Activated CD4-positive, alpha-beta T cell treated with anti-CD3 and anti-CD28 coated beads, Interleukin-2, amount 10 ng/mL, durations not matched to agents 24 days and 14 days (primary cell): ENCODE measurements at regions not wholly inside any gene's neighbourhood (a gene's known extent, or its start where the extent isn't known, plus 50 kb on each side); places are given as distances from the start of the nearest gene placed in this dataset.

Experiments
- DNase-seq: peaks from one replicate; pipeline ENCODE4 v3.0.0; 2022
- H3K27ac Mint-ChIP-seq: one replicate; pipeline ENCODE4 v1.8.0; 2022; ENCODE audit warnings: mild to moderate bottlenecking, mixed read lengths
- H3K27me3 Mint-ChIP-seq: one replicate; pipeline ENCODE4 v1.8.0; 2022; ENCODE audit warnings: mixed read lengths
- H3K36me3 Mint-ChIP-seq: one replicate; pipeline ENCODE4 v1.8.0; 2022; ENCODE audit warnings: low read depth, mild to moderate bottlenecking, mixed read lengths
- H3K4me1 Mint-ChIP-seq: one replicate; pipeline ENCODE4 v1.8.0; 2021; ENCODE audit warnings: mixed read lengths
- H3K4me3 Mint-ChIP-seq: one replicate; pipeline ENCODE4 v1.8.0; 2022; ENCODE audit warnings: mild to moderate bottlenecking, moderate library complexity, mixed read lengths
- H3K9me3 Mint-ChIP-seq: one replicate; pipeline ENCODE4 v1.8.0; 2021; ENCODE audit warnings: mixed read lengths
- intact Hi-C: fragments of 100-400 bp; cut with micrococcal nuclease; formaldehyde crosslinking; loops from one replicate; pipeline ENCODE4 v1.15.1; 2023

DNA sequence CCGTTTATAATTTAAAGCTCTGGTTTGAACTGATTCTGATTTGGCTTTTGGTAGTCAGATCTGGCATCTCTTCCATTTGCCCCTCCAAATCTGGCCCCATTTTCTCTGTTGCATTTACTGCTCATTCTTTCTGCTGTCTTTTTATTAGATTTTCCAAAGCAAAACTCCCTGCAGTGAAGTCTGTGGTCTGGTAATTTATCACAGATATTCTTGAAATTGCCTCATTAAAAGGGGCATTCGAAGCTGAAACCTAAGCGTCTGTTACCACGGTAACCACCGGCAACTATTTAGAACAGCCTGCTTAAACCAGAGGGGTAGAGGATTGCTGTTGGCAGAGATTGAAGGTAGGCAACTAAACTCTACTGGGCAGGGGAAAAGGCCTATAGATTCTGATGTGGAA, 111.5 kb upstream of the UPP2 start:
- no peak for DNase-seq
- intact Hi-C loops = no loop called here
- H3K4me3 Mint-ChIP-seq = no peak overlapping the region
- no peak overlapping the region for H3K27ac Mint-ChIP-seq
- H3K36me3 Mint-ChIP-seq = no peaks in the 10 kb centered on the region
- peaks cover 16% of the 10 kb centered on the region for H3K9me3 Mint-ChIP-seq
- H3K27me3 Mint-ChIP-seq = peaks cover 11% of the 10 kb centered on the region
- H3K4me1 Mint-ChIP-seq = no peaks in the 10 kb centered on the region

DNA sequence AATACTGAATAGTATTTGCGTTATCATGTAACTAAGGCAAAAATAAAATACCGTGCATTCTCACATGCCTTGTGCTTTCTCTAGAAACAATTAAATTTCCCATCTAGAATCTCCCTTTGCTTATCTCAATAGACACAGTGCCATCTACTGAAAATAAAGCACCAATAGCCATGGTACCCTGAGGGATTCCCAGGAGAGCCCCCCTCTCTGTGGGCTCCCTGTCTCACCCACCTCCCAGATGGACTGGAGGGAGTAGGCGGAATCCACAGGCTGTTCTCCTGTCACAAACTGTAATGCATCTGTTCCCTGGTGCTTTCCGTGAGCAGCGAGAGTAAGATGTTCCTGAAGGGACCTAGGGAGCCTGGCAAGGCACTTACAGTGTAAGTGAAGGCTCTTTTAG, 112.4 kb upstream of the UPP2 start:
- Mint-ChIP-seq H3K36me3 (no peaks in the 10 kb centered on the region), H3K27ac (no peak overlapping the region), H3K4me1 (no peaks in the 10 kb centered on the region), H3K9me3 (peaks cover 17% of the 10 kb centered on the region), H3K4me3 (no peak overlapping the region), H3K27me3 (peaks cover 11% of the 10 kb centered on the region)
- DNase-seq = no peak
- intact Hi-C loops = no loop called here

DNA sequence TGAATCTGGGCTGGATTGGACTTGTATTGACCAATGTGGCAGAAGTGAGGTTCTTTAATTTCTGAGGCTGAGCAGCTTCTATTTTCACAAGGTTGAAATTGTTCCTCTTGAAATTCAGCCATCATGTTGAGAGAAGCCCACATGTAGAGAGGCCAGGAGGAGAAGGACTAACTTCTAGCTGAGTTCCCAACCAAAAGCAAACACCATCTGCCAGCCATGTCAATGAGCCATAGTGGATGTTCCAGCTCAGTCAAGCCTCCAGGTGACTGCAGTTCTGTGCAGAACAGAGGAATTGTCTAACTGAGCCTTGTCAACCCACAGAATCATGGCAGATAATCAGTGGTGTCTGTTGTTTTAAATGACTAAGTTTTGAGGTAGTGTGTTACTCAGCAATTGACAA, 110.6 kb upstream of the ACVR1 start:
- Mint-ChIP-seq H3K27me3 (peaks cover 11% of the 10 kb centered on the region), H3K4me1 (no peaks in the 10 kb centered on the region), H3K27ac (no peak overlapping the region), H3K36me3 (no peaks in the 10 kb centered on the region), H3K9me3 (peaks cover 27% of the 10 kb centered on the region), H3K4me3 (no peak overlapping the region)
- intact Hi-C loops = no loop called here
- no peak for DNase-seq

DNA sequence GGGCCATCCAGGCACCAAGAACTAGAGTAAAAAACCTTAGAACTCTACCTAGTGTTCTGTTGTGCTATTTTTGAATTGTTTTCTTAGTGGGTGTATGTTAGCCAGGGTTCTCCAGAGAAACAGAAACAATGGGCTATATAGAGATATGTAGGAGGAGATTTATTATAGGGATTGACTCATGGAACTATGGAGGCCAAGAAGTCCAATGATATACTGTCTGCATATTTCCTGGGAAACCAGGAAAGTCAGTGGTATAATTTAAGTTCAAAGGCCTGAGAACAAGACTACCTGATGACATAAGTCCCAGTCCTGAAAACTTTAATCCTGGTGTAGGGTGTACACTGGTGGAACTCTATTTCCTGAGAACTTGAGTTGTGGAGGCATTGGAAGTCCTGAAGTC, 108.7 kb upstream of the ACVR1 start:
- Mint-ChIP-seq H3K4me1 (no peaks in the 10 kb centered on the region), H3K27me3 (peaks cover 6% of the 10 kb centered on the region), H3K27ac (no peak overlapping the region), H3K36me3 (no peaks in the 10 kb centered on the region), H3K9me3 (peaks cover 31% of the 10 kb centered on the region), H3K4me3 (no peak overlapping the region)
- intact Hi-C loops = no loop called here
- DNase-seq = no peak

DNA sequence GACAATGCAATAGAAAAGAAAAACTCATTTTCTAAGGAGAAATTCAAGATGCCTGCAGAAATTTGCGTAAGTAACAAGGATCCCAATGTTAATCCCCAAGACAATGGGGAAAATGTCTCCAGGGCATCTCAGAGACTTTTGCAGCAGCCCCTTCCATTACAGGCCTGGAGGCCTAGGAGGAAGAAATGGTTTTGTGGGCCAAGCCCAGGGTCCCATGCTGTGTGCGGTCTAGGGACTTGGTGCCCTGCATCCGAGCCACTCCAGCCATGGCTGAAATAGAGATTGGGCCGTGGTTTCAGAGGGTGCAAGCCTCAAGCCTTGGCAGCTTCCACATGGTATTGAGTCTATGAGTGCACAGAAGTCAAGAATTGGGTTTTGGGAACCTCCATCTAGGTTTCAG, 103.9 kb upstream of the ACVR1 start:
- H3K27ac Mint-ChIP-seq = no peak overlapping the region
- H3K36me3 Mint-ChIP-seq = peaks cover 5% of the 10 kb centered on the region
- H3K4me1 Mint-ChIP-seq = no peaks in the 10 kb centered on the region
- intact Hi-C loops = no loop called here
- no peak overlapping the region for H3K4me3 Mint-ChIP-seq
- H3K27me3 Mint-ChIP-seq = peaks cover 1% of the 10 kb centered on the region
- DNase-seq = no peak
- H3K9me3 Mint-ChIP-seq = peaks cover 54% of the 10 kb centered on the region

DNA sequence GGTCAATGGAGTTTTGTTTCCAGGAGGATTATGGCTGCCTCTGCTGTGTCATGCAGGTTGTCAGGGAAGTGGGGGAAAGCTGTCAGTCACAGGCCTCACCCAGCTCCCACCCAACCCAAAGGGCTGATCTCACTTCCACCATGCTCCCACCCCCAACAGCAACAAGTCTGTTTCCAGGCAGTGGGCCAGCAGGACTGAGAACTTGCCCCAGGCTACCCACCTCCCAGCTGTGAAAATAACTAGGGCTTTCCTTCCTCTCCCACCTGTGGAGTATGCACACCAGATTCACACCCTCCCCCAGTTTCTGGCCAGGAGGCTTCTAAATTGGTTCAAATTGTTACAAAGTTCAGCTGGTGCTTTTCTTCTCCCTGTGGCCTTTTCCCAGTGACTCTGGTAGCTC, 95.6 kb upstream of the ACVR1 start:
- no peaks in the 10 kb centered on the region for H3K36me3 Mint-ChIP-seq
- no peak overlapping the region for H3K4me3 Mint-ChIP-seq
- H3K9me3 Mint-ChIP-seq = peaks cover 15% of the 10 kb centered on the region
- H3K4me1 Mint-ChIP-seq = peaks cover 2% of the 10 kb centered on the region
- H3K27ac Mint-ChIP-seq = no peak overlapping the region
- DNase-seq = no peak
- intact Hi-C loops = no loop called here
- peaks cover 6% of the 10 kb centered on the region for H3K27me3 Mint-ChIP-seq

DNA sequence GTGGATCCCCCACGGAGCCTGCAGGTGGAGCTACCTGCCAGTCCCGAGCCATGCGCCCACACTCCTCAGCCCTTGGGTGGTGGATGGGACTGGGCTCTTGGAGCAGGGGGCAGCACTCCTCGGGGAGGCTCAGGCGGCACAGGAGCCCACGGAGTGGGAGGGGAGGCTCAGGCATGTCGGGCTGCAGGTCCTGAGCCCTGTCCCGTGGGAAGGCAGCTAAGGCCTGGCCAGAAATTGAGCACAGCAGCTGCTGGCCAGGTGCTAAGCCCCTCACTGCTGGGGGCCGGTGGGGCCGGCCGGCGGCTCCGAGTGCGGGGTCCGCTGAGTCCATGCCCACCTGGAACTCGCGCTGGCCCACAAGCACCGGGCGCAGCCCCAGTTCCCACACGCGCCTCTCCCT, 91.7 kb upstream of the ACVR1 start:
- Mint-ChIP-seq H3K36me3 (no peaks in the 10 kb centered on the region), H3K9me3 (peaks cover 11% of the 10 kb centered on the region), H3K27me3 (peaks cover 8% of the 10 kb centered on the region), H3K27ac (no peak overlapping the region), H3K4me3 (no peak overlapping the region), H3K4me1 (peaks cover 2% of the 10 kb centered on the region)
- intact Hi-C loops = no loop called here
- no peak for DNase-seq

DNA sequence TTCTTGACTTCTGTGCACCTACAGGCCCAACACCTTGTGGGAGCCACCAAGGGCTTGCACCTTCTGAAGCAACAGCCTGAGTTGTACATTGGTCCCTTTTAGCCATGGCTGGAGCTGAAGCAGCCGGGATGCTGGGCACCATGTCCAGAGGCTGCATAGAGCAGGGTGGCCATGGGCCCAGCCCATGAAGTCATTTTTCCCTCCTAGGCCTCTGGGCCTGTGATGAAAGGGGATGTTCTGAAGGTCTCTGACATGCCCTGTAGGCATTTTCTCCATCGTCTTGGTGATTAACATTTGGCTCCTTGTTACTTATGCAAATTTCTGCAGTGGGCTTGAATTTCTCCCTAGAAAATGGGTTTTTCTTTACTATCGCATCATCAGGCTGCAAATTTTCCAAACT, 83.1 kb upstream of the ACVR1 start:
- intact Hi-C loops = no loop called here
- Mint-ChIP-seq H3K27me3 (peaks cover 2% of the 10 kb centered on the region), H3K4me1 (no peaks in the 10 kb centered on the region), H3K27ac (no peak overlapping the region), H3K4me3 (no peak overlapping the region), H3K9me3 (peaks cover 13% of the 10 kb centered on the region), H3K36me3 (no peaks in the 10 kb centered on the region)
- no peak for DNase-seq

DNA sequence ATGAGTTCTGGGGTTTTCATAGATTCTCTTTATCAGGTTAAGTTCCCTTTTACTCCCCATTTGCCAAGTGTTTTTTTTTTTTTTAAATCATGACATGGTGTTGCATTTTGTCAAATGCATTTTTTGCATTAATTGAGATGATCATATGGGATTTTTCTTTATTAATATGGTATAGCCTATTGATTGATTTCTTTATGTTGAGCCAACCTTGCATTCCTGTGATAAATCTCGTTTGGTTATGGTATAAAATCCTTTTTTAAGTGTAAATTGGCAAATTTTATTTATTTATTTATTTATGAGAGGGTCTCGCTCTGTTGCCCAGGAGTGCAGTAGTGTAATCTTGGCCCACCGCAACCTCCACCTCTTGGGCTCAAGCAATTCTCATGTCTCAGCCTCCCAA, 81.5 kb upstream of the ACVR1 start:
- Mint-ChIP-seq H3K9me3 (peaks cover 9% of the 10 kb centered on the region), H3K4me3 (no peak overlapping the region), H3K36me3 (no peaks in the 10 kb centered on the region), H3K27ac (no peak overlapping the region), H3K27me3 (no peaks in the 10 kb centered on the region), H3K4me1 (no peaks in the 10 kb centered on the region)
- no peak for DNase-seq
- intact Hi-C loops = no loop called here

DNA sequence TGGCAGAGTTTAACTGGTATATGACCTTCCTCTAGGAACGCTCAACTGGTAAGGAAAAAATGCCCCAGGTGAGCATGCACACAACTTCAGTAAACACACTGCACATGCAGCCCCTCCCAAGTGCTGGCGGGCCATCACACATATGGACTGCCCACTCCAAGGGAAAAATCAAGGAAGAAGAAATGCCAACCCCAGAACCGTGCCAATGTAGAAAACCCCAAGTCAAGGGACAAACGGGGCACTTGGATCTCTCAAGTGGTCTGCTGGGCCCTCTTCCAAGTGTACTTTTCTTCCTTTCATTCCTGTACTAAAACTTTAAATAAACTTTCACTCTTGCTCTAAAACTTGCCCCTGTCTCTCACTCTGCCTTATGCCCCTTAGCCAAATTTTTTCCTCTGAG, 76.4 kb upstream of the ACVR1 start:
- no peak overlapping the region for H3K27ac Mint-ChIP-seq
- H3K27me3 Mint-ChIP-seq = peaks cover 8% of the 10 kb centered on the region
- H3K4me1 Mint-ChIP-seq = peaks cover 2% of the 10 kb centered on the region

DNA sequence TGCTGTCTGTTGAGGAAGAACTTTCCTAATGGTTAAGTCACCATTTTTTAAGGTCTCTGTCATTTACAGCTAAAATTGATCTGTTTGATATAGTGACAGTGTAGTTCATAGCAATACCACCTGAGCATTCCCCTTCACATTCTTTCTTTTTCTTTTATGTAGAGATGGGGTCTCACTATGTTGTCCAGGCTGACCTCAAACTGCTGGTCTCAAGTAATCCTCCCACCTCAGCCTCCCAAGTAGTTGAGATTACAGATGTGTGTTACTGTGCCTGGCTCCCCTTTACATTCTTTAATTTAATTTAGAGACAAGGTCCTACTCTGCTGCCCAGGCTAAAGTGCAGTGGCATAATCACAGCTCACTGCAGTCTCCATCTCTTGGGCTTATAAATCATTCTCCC, 72.7 kb upstream of the ACVR1 start:
- H3K36me3 Mint-ChIP-seq = no peaks in the 10 kb centered on the region

More for the DNA sequence above, 76.4 kb upstream of the ACVR1 start:
- intact Hi-C loops = no loop called here
- H3K9me3 Mint-ChIP-seq = peaks cover 5% of the 10 kb centered on the region
- no peak overlapping the region for H3K4me3 Mint-ChIP-seq
- no peaks in the 10 kb centered on the region for H3K36me3 Mint-ChIP-seq
- DNase-seq = no peak

DNA sequence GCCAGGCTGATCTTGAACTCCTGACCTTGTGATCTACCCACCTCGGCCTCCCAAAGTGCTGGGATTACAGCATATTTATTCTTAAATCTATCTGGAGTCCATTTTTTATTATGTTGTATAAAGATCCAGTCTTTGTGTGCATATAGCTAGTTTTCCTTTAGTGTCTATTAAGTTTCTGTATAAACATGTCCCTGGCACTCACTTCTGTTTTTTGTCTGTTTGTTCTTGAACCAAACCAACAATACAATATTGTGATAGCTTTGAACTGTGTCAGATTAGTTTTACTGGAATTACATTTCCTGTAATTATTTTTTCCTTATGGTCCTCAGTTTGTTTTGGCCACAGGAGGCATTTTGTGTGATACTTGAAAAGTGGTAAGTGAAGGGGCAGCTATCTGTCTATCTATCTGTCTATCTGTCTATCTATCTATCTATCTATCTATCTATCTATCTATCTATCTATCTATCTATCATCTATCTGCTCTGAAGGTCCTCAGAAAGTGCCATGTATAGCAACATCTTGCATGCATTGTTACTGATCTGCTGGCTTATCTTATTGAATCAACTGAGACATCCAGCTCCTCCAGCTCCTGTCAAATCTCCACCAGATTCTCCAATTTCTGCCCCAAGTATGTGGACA, 70.9 kb upstream of the ACVR1 start:
- Mint-ChIP-seq H3K4me3 (no peak overlapping the region), H3K27me3 (peaks cover 20% of the 10 kb centered on the region), H3K4me1 (peaks cover 2% of the 10 kb centered on the region), H3K27ac (no peak overlapping the region), H3K9me3 (peaks cover 11% of the 10 kb centered on the region), H3K36me3 (no peaks in the 10 kb centered on the region)
- no peak for DNase-seq
- intact Hi-C loops = no loop called here

More for the DNA sequence above, 72.7 kb upstream of the ACVR1 start:
- no peak for DNase-seq
- Mint-ChIP-seq H3K27me3 (peaks cover 20% of the 10 kb centered on the region), H3K9me3 (peaks cover 11% of the 10 kb centered on the region), H3K4me3 (no peak overlapping the region), H3K27ac (no peak overlapping the region), H3K4me1 (peaks cover 2% of the 10 kb centered on the region)
- intact Hi-C loops = no loop called here

DNA sequence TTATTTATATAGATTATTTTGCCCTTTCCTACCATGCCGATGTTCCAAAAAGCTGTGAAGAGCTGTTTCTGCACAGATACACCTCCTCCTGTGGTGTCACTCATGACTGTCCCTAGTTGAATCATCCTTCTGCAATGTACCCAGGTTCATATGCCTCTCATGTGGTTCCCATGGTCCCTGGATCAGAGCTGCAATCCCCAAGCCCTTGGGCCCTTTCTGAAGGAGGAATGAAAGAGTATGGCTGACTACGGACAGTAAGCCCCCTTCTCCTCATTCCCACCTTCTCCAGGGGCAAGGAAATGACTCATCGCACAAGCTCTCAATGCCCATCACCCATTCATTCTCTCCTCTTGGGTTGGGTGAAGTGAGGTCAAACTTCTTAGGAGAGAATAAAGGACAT, 63.9 kb upstream of the ACVR1 start:
- DNase-seq = no peak
- Mint-ChIP-seq H3K4me1 (peaks cover 1% of the 10 kb centered on the region), H3K4me3 (no peak overlapping the region), H3K27ac (no peak overlapping the region), H3K9me3 (peaks cover 8% of the 10 kb centered on the region), H3K36me3 (no peaks in the 10 kb centered on the region), H3K27me3 (peaks cover 6% of the 10 kb centered on the region)
- intact Hi-C loops = no loop called here

DNA sequence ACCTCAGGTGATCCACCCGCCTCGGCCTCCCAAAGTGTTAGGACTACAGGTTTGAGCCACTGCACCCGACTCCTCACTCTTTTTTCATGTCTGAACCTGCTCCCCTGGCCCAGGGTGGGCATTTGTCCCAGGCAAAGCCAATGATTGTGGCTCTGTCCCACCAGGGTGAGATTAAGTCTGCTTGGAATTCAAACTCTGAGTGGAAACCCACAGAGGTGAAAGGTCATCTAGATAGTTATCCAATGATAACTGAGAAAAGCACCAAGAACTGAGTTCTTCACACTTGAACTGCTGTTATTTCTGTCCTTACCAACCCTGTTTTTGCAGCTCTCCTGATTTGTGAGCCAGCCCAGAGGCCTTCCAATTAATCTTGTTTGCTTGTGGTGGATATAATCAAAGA, 62.4 kb upstream of the ACVR1 start:
- Mint-ChIP-seq H3K9me3 (peaks cover 11% of the 10 kb centered on the region), H3K4me3 (no peak overlapping the region), H3K27ac (no peak overlapping the region), H3K4me1 (peaks cover 1% of the 10 kb centered on the region), H3K27me3 (no peaks in the 10 kb centered on the region), H3K36me3 (no peaks in the 10 kb centered on the region)
- no peak for DNase-seq
- intact Hi-C loops = loop anchor here (5.0 kb wide), 1 partner anchor 39 kb away; no protein-coding TSS in a partner anchor

DNA sequence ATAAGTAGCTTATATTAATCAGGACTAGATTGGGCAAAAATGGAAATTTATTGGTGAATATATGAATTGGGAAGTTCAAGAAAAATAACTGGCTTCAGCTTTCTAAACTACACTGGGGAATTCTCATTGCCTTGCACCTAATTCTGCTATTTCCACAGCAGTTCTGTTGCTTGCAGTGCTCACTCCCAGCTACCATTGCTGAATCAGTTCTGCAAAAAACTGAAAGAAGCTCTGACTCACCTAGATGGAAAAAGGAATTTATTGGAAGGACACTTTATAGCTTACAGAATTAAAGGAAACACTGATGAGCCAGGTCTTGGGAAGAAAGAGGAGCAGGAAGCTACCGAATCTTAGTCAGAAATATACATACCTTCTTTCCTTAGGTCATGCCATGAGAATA, 60.3 kb upstream of the ACVR1 start:
- peaks cover 9% of the 10 kb centered on the region for H3K9me3 Mint-ChIP-seq
- no peak overlapping the region for H3K27ac Mint-ChIP-seq
- no peak overlapping the region for H3K4me3 Mint-ChIP-seq
- H3K27me3 Mint-ChIP-seq = no peaks in the 10 kb centered on the region
- peaks cover 3% of the 10 kb centered on the region for H3K4me1 Mint-ChIP-seq
- DNase-seq = no peak
- intact Hi-C loops = loop anchor here (5.0 kb wide), 1 partner anchor 41 kb away; no protein-coding TSS in a partner anchor
- H3K36me3 Mint-ChIP-seq = no peaks in the 10 kb centered on the region
